ENCODE measurements at regions not wholly inside any gene's neighbourhood (a gene's known extent, or its start where the extent isn't known, plus 50 kb on each side); places are given as distances from the start of the nearest gene placed in this dataset.
"Not testable (repeated sequence)": the region's sequence is repeated elsewhere in the genome, so short reads cannot be mapped to it uniquely, and the experiment has no call there.

DNA sequence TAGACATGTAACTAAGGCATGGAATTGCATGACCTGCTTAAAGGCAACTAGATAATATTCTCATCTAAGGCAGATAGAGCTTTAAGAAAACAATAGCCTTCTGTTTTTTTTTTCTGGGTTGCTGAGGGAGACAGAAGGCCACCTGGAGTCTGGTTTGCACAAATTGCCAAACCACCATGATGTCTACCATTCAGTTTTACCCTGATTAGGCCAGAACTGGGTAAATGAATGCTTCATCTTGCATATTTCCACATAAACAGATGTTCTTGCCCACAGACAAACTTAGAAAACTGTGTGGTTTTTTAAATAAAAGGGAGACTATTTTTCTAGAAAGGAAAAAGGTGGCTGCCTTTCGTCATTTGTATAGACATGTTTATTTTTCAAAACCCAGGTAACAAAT lies 278.7 kb upstream of the PRICKLE1 start:
- H3K4me1 ChIP-seq = no peaks in the 10 kb centered on the region
- no peaks in the 10 kb centered on the region for H3K9me3 ChIP-seq
- no peak overlapping the region for H3K27ac ChIP-seq
- no peak for DNase-seq
- intact Hi-C loops (cut with DNase I) = no loop called here
- 58 to 89% methylated on average over 1 of the region's 1 CpG for WGBS, 2 donors
- H3K4me3 ChIP-seq = no peak overlapping the region
- H3K27me3 ChIP-seq = no peaks in the 10 kb centered on the region
- TF ChIP-seq POLR2A (IDR thresholded peaks at IDR 0.05) (no peak), POLR2AphosphoS5 (IDR thresholded peaks at IDR 0.05) (no peak), EP300 (IDR thresholded peaks at IDR 0.05) (no peak)
- TF ChIP-seq, protein P1, sequence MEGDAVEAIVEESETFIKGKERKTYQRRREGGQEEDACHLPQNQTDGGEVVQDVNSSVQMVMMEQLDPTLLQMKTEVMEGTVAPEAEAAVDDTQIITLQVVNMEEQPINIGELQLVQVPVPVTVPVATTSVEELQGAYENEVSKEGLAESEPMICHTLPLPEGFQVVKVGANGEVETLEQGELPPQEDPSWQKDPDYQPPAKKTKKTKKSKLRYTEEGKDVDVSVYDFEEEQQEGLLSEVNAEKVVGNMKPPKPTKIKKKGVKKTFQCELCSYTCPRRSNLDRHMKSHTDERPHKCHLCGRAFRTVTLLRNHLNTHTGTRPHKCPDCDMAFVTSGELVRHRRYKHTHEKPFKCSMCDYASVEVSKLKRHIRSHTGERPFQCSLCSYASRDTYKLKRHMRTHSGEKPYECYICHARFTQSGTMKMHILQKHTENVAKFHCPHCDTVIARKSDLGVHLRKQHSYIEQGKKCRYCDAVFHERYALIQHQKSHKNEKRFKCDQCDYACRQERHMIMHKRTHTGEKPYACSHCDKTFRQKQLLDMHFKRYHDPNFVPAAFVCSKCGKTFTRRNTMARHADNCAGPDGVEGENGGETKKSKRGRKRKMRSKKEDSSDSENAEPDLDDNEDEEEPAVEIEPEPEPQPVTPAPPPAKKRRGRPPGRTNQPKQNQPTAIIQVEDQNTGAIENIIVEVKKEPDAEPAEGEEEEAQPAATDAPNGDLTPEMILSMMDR (IDR thresholded peaks at IDR 0.05) = no peak
- H3K36me3 ChIP-seq = no peaks in the 10 kb centered on the region

DNA sequence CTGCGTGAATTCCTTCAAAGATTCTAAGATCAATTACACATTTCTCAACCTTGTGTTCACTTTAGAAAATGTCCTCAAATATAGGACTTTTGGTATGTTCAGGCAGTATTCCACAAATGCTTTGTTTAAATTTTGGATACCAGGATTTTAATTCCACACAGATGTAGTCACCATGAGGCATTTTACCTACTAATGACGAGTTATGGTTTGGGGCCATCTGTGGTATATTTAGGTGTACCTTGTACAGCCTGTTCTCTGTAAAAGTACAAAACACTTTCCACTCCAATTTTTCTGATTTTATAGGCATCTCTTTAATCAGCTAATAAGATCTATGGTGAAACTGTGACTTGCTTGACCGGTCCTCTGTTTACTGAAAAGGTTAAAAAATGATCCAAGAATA lies 275.7 kb upstream of the PRICKLE1 start:
- no peak for TF ChIP-seq EP300 (IDR thresholded peaks at IDR 0.05)
- TF ChIP-seq POLR2AphosphoS5 (IDR thresholded peaks at IDR 0.05) = no peak
- no peak for TF ChIP-seq POLR2A (IDR thresholded peaks at IDR 0.05)
- TF ChIP-seq, protein P1 (IDR thresholded peaks at IDR 0.05) = no peak
- intact Hi-C loops (cut with DNase I) = no loop called here
- WGBS, 2 donors = 82 to 88% methylated on average over 3 of the region's 3 CpGs
- no peak overlapping the region for H3K4me3 ChIP-seq
- peak overlapping the region in 1 of 4 donors; percentile 57 for H3K27ac ChIP-seq
- H3K36me3 ChIP-seq = no peaks in the 10 kb centered on the region
- no peaks in the 10 kb centered on the region for H3K9me3 ChIP-seq
- DNase-seq = no peak
- no peaks in the 10 kb centered on the region for H3K4me1 ChIP-seq
- H3K27me3 ChIP-seq = no peaks in the 10 kb centered on the region

DNA sequence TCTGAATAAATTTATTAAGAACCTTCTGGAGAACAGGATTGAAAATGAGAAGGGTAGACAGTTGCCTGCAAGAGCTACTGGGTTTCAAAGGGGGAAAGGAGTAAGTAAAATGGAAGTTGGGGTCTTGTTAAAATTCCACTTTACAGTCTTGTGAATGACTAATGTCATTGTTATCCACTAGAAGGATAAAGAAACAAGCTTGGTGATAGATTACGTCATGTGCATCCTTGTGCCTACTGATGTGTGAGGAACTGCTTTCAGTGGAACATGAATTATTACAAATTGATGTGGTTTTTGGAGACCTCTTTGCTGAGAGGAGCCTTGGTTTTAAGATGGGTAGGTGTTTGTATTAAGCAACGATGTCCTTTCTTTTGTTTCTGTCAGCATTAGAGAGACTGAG lies 272.5 kb upstream of the PRICKLE1 start:
- peaks cover 0 to 11% (median 0%) of the 10 kb centered on the region in 4 donors for H3K4me1 ChIP-seq
- intact Hi-C loops (cut with DNase I) = no loop called here
- no peaks in the 10 kb centered on the region for H3K36me3 ChIP-seq
- H3K4me3 ChIP-seq = no peak overlapping the region
- no peak overlapping the region for H3K27ac ChIP-seq
- TF ChIP-seq EP300 (IDR thresholded peaks at IDR 0.05) (no peak), POLR2AphosphoS5 (IDR thresholded peaks at IDR 0.05) (no peak), POLR2A (IDR thresholded peaks at IDR 0.05) (no peak)
- TF ChIP-seq, protein P1 (IDR thresholded peaks at IDR 0.05) = no peak
- DNase-seq = no peak
- H3K27me3 ChIP-seq = no peaks in the 10 kb centered on the region
- H3K9me3 ChIP-seq = no peaks in the 10 kb centered on the region
- 81 to 91% methylated on average over 2 of the region's 2 CpGs for WGBS, 2 donors

DNA sequence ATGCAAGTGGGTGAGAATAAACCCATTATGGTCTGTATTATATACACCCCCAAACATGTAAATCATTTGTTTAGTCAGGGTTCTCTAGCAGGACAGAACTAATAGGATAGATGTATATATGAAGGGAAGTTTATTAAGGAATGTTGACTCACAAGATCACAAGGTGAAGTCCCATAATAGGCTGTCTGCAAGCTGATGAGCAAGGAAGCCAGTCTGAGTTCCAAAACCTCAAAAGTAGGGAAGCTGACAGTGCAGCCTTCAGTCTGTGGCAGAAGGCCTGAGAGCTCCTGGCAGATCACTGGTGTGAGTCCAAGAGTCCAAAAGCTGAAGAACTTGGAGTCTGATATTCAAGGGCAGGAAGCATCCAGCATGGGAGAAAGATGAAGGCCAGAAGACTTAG lies 270.8 kb upstream of the PRICKLE1 start:
- peaks cover 0 to 11% (median 0%) of the 10 kb centered on the region in 4 donors for H3K4me1 ChIP-seq
- intact Hi-C loops (cut with DNase I); H3K4me3 ChIP-seq; H3K36me3 ChIP-seq; H3K9me3 ChIP-seq; DNase-seq; H3K27me3 ChIP-seq: not testable (repeated sequence)
- H3K27ac ChIP-seq = peak overlapping the region in 1 of 4 donors; percentile 41

DNA sequence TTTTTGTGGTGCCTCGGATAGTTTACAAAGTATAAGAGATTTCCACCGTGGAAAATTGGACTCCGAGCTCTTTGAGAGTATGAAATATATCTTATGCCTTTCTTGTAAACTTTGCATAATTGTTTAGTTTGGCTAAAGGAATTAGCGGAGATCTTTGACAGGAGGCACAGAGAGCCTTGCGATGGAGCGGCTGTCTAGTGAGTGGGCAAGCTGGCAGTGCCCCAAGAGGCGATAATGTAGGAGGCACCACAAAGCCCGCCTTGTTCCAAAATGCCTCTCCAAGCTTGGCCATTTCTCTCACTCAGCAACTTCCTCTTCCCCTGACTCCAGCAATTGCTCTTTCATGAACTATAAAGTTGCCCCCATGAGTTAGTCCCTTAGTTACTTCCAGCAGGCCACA lies 270.1 kb upstream of the PRICKLE1 start:
- Histone ChIP-seq H3K9me3 (no peaks in the 10 kb centered on the region), H3K27ac (peak overlapping the region in 1 of 4 donors; percentile 41), H3K4me3 (no peak overlapping the region), H3K27me3 (no peaks in the 10 kb centered on the region), H3K4me1 (peaks cover 0 to 11% (median 0%) of the 10 kb centered on the region in 4 donors), H3K36me3 (no peaks in the 10 kb centered on the region)
- TF ChIP-seq POLR2A (IDR thresholded peaks at IDR 0.05) (no peak), POLR2AphosphoS5 (IDR thresholded peaks at IDR 0.05) (no peak), EP300 (IDR thresholded peaks at IDR 0.05) (no peak)
- TF ChIP-seq, protein P1 (IDR thresholded peaks at IDR 0.05) = no peak
- DNase-seq = no peak
- WGBS, 2 donors = 78 to 84% methylated on average over 8 of the region's 8 CpGs
- intact Hi-C loops (cut with DNase I) = no loop called here
